22Rv1 (cell line): ENCODE measurements at regions not wholly inside any gene's neighbourhood (a gene's known extent, or its start where the extent isn't known, plus 50 kb on each side); places are given as distances from the start of the nearest gene placed in this dataset.

Source experiments
- ZFX ChIP-seq: fragments of 450-650 bp; IDR thresholded peaks from 2 replicates; pipeline ENCODE4 v1.6.1; 2017; ENCODE audit warnings: antibody characterized with exemption, borderline replicate concordance
- TF ChIP-seq, protein P1 (sequence below): fragments of 450-650 bp; IDR thresholded peaks from 2 replicates; pipeline ENCODE4 v1.5.1; 2017; ENCODE audit warnings: mild to moderate bottlenecking

GRCh38 chr1:83000286-83000685 lies 998.6 kb downstream of the TTLL7 start:
- TF ChIP-seq, protein P1, sequence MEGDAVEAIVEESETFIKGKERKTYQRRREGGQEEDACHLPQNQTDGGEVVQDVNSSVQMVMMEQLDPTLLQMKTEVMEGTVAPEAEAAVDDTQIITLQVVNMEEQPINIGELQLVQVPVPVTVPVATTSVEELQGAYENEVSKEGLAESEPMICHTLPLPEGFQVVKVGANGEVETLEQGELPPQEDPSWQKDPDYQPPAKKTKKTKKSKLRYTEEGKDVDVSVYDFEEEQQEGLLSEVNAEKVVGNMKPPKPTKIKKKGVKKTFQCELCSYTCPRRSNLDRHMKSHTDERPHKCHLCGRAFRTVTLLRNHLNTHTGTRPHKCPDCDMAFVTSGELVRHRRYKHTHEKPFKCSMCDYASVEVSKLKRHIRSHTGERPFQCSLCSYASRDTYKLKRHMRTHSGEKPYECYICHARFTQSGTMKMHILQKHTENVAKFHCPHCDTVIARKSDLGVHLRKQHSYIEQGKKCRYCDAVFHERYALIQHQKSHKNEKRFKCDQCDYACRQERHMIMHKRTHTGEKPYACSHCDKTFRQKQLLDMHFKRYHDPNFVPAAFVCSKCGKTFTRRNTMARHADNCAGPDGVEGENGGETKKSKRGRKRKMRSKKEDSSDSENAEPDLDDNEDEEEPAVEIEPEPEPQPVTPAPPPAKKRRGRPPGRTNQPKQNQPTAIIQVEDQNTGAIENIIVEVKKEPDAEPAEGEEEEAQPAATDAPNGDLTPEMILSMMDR = no peak
- no peak for TF ChIP-seq ZFX
